ENCODE measurements at regions not wholly inside any gene's neighbourhood (a gene's known extent, or its start where the extent isn't known, plus 50 kb on each side); places are given as distances from the start of the nearest gene placed in this dataset.
"Not testable (repeated sequence)": the region's sequence is repeated elsewhere in the genome, so short reads cannot be mapped to it uniquely, and the experiment has no call there.

DNA sequence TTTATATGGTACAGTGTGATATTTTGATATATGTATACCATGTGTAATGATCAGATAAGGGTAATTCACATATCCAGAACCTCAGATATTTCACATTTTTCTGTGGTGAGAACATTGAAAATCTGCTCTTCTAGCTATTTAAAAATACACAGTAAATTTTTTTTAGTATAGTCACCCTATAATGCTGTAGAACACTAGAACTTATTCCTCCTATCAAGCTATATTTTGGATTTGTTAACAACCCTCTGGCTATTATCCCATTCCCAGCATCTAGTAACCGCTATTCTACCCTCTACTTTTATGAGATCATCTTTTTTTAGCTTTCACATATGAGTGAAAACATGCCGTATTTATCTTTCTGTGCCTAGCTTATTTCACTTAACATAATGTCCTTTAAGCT, 65.5 kb upstream of the SYT9 start:
- FAIRE-seq, result no peak

GRCh38 chr11:7186676-7187075, 65.0 kb upstream of the SYT9 start:
- Histone ChIP-seq H3K9me3 (no peaks in the 10 kb centered on the region), H3K27ac (no peak overlapping the region), H3K4me2 (no peak overlapping the region), H3K4me3 (no peak overlapping the region), H3K4me1 (no peaks in the 10 kb centered on the region)
- DNase-seq (ENCODE audit: low read depth in 1 of 2, low spot score in 1 of 2), result no peak
- ATAC-seq, result no peak
- no peak for FAIRE-seq
- TF ChIP-seq POLR2AphosphoS2 (conservative IDR thresholded peaks at IDR 0.05; ENCODE audit: low read length), result no peak
- TF ChIP-seq ATOH8 (CRISPR knock-in tag; IDR thresholded peaks at IDR 0.05; ENCODE audit: low read depth), result no peak
- TF ChIP-seq EHF (CRISPR knock-in tag; IDR thresholded peaks at IDR 0.05), result no peak
- TF ChIP-seq E2F6 (IDR thresholded peaks at IDR 0.05; ENCODE audit: borderline replicate concordance, low read depth), result no peak
- TF ChIP-seq EHMT2 (IDR thresholded peaks at IDR 0.05; ENCODE audit: low read depth), result no peak
- ChIA-PET CTCF (no interaction called here), POLR2A (no interaction called here)
- WGBS (ENCODE audit: missing lambda C conversion rate), result 0% methylated on average over 1 of the region's 1 CpG

More for the DNA sequence above, 65.5 kb upstream of the SYT9 start:
- Histone ChIP-seq H3K4me3 (no peak overlapping the region), H3K4me1 (no peaks in the 10 kb centered on the region), H3K27ac (no peak overlapping the region), H3K4me2 (no peak overlapping the region), H3K9me3 (no peaks in the 10 kb centered on the region)
- no peak for TF ChIP-seq FOSB (CRISPR knock-in tag; IDR thresholded peaks at IDR 0.05)
- TF ChIP-seq CBX8 (IDR thresholded peaks at IDR 0.05), result no peak
- TF ChIP-seq ZSCAN20 (CRISPR knock-in tag; IDR thresholded peaks at IDR 0.05), result no peak
- no peak for TF ChIP-seq ZC3H11A (IDR thresholded peaks at IDR 0.05)
- no peak for TF ChIP-seq NR3C1 (IDR thresholded peaks at IDR 0.05)
- no peak for TF ChIP-seq POLR2AphosphoS2 (conservative IDR thresholded peaks at IDR 0.05; ENCODE audit: low read length)
- TF ChIP-seq, protein P1, sequence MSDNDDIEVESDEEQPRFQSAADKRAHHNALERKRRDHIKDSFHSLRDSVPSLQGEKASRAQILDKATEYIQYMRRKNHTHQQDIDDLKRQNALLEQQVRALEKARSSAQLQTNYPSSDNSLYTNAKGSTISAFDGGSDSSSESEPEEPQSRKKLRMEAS (IDR thresholded peaks at IDR 0.05), result no peak
- no peak for TF ChIP-seq RCOR1 (IDR thresholded peaks at IDR 0.05; ENCODE audit: low read depth, low read length)
- TF ChIP-seq SMC3 (IDR thresholded peaks at IDR 0.05), result no peak
- ChIA-PET POLR2A (no interaction called here), CTCF (no interaction called here)
- ATAC-seq (no peak), DNase-seq (ENCODE audit: low read depth in 1 of 2, low spot score in 1 of 2) (no peak)
- 11% methylated on average over 2 of the region's 2 CpGs for WGBS (ENCODE audit: missing lambda C conversion rate)

DNA sequence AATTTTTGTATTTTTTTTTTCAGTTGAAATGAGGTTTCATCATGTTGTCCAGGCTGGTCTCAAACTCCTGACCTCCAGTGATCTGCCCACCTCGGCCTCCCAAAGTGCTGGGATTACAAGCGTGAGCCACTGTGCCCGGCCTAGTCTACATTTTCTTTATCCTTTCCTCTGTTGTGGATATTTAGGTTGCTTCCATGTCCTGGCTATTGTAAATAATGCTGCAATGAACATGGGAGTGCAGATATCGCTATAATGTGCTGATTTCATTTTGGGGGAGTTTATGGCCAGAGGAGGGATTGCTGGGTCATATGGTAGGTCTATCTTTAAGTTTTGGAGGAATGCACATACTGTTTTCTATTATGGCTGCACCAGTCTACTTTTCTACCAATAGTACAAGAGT, 58.9 kb upstream of the SYT9 start:
- WGBS (ENCODE audit: missing lambda C conversion rate), result 39% methylated on average over 4 of the region's 4 CpGs
- H3K4me3 ChIP-seq; FAIRE-seq; H3K4me2 ChIP-seq; H3K27ac ChIP-seq; H3K4me1 ChIP-seq; H3K9me3 ChIP-seq; DNase-seq (ENCODE audit: low read depth in 1 of 2, low spot score in 1 of 2); POLR2A ChIA-PET; CTCF ChIA-PET; ATAC-seq: not testable (repeated sequence)

- no peaks in the 10 kb centered on the region for H3K9me3 ChIP-seq
- no peak for TF ChIP-seq ZFP36 (IDR thresholded peaks at IDR 0.05; ENCODE audit: borderline replicate concordance, partially characterized antibody)
- TF ChIP-seq EHF (CRISPR knock-in tag; IDR thresholded peaks at IDR 0.05), result no peak
- no peak for TF ChIP-seq JUN (IDR thresholded peaks at IDR 0.05)
- TF ChIP-seq MAZ (IDR thresholded peaks at IDR 0.05; ENCODE audit: borderline replicate concordance, low read depth, low read length), result no peak
- no peak for TF ChIP-seq RNF2 (IDR thresholded peaks at IDR 0.05; ENCODE audit: borderline replicate concordance, low read depth)
- no peak for TF ChIP-seq ZC3H11A (IDR thresholded peaks at IDR 0.05)
- no peak for FAIRE-seq
- H3K27ac ChIP-seq, result no peak overlapping the region
- POLR2A ChIA-PET, result no interaction called here
- 21% methylated on average over 1 of the region's 1 CpG for WGBS (ENCODE audit: missing lambda C conversion rate)
- DNase-seq (ENCODE audit: low read depth in 1 of 2, low spot score in 1 of 2), result no peak
- H3K4me2 ChIP-seq, result no peak overlapping the region
- no peaks in the 10 kb centered on the region for H3K4me1 ChIP-seq
- H3K4me3 ChIP-seq, result no peak overlapping the region
- CTCF ChIA-PET, result no interaction called here
- no peak for ATAC-seq
Observed at GRCh38 chr11:7196396-7197146, 55.1 kb upstream of the SYT9 start.
